SK-N-SH (cell line): ENCODE measurements at regions not wholly inside any gene's neighbourhood (a gene's known extent, or its start where the extent isn't known, plus 50 kb on each side); places are given as distances from the start of the nearest gene placed in this dataset.

Experiments used
- CTCF ChIA-PET: fragments of 300-600, 350-600 bp; formaldehyde crosslinking; extraction: SDS; loops from one replicate; lab custom pipeline; 2021; lab: Yijun Ruan, JAX
- POLR2A ChIA-PET: fragments of 350-600 bp; sonication (Branson Sonifier 250); formaldehyde crosslinking; extraction: SDS; loops from one replicate; lab custom pipeline; 2020; ENCODE audit warnings: antibody characterized with exemption, inconsistent platforms; lab: Yijun Ruan, JAX
- DNase-seq: peaks from one replicate; pipeline ENCODE4 v3.0.0; 2012
- H2AFZ ChIP-seq: fragments of 200-600 bp; sonication (generic); 2 replicates; pipeline ENCODE4 v1.8.1; 2016; ENCODE audit warnings: antibody characterized with exemption, mild to moderate bottlenecking, low read depth
- H3F3A ChIP-seq: fragments of 200-600 bp; sonication (generic); replicated peaks from 2 replicates; pipeline ENCODE3; 2016; ENCODE audit warnings: antibody characterized with exemption, mild to moderate bottlenecking; ENCODE audit not compliant: insufficient read depth
- H3K27ac ChIP-seq, 2 experiments: fragments of 200-500 bp in 1 of 2; fragments of 200-600 bp in 1 of 2; sonication (Bioruptor generic) in 1 of 2; sonication (generic), shearing (Covaris generic) in 1 of 2; 2 replicates each; pipeline versions ENCODE4 v1.5.1 to v1.6.1; 2014 to 2016; ENCODE audit warnings: low read depth in 2 of 2, inconsistent platforms in 1 of 2, low read length in 1 of 2, mild to moderate bottlenecking in 1 of 2, mixed read lengths in 1 of 2
- H3K27me3 ChIP-seq: fragments of 200-600 bp; sonication (generic), shearing (Covaris generic); 2 replicates; pipeline ENCODE4 v1.6.1; 2016; ENCODE audit warnings: mixed run types; ENCODE audit not compliant: insufficient read depth
- H3K36me3 ChIP-seq, 2 experiments: fragments of 200-500 bp in 1 of 2; fragments of 200-600 bp in 1 of 2; sonication (Bioruptor generic) in 1 of 2; sonication (generic) in 1 of 2; replicated peaks in 1 of 2; 2 replicates each; pipeline versions ENCODE3 to v1.5.1; 2014 to 2016; ENCODE audit warnings: low read length in 1 of 2, mild to moderate bottlenecking in 1 of 2; ENCODE audit not compliant: insufficient read depth in 2 of 2, control insufficient read depth in 1 of 2
- H3K4me1 ChIP-seq, 2 experiments: fragments of 200-500 bp in 1 of 2; fragments of 200-600 bp in 1 of 2; sonication (Bioruptor generic) in 1 of 2; sonication (generic), shearing (Covaris generic) in 1 of 2; 2 replicates each; pipeline versions ENCODE4 v1.5.1 to v1.6.1; 2014 to 2016; ENCODE audit warnings: low read depth in 1 of 2, low read length in 1 of 2, mixed run types in 1 of 2; ENCODE audit not compliant: insufficient read depth in 2 of 2, control insufficient read depth in 1 of 2
- H3K4me2 ChIP-seq: fragments of 200-600 bp; sonication (generic), shearing (Covaris generic); 2 replicates; pipeline ENCODE4 v1.6.1; 2017; ENCODE audit warnings: mixed run types
- H3K4me3 ChIP-seq, 2 experiments: fragments of 200-500 bp in 1 of 2; fragments of 200-600 bp in 1 of 2; sonication (Bioruptor generic) in 1 of 2; sonication (generic), shearing (Covaris generic) in 1 of 2; 2 replicates each; pipeline versions ENCODE4 v1.5.1 to v1.8.1; 2014 to 2016; ENCODE audit warnings: low read depth in 2 of 2, inconsistent platforms in 1 of 2, low read length in 1 of 2, mild to moderate bottlenecking in 1 of 2, mixed read lengths in 1 of 2, moderate library complexity in 1 of 2
- H3K79me2 ChIP-seq: fragments of 200-600 bp; sonication (generic); 2 replicates; pipeline ENCODE4 v1.8.1; 2017; ENCODE audit warnings: mild to moderate bottlenecking; ENCODE audit not compliant: insufficient read depth
- H3K9ac ChIP-seq: fragments of 200-600 bp; sonication (generic); 2 replicates; pipeline ENCODE4 v1.6.1; 2017; ENCODE audit warnings: mixed run types
- H3K9me2 ChIP-seq: fragments of 200-600 bp; sonication (generic); 2 replicates; pipeline ENCODE4 v1.6.1; 2017; ENCODE audit warnings: mixed run types
- H3K9me3 ChIP-seq: fragments of 200-600 bp; sonication (generic); 2 replicates; pipeline ENCODE4 v1.6.1; 2017; ENCODE audit warnings: mixed run types, mild to moderate bottlenecking, moderate library complexity
- H4K20me1 ChIP-seq: fragments of 200-600 bp; sonication (generic); 2 replicates; pipeline ENCODE4 v1.6.1; 2017; ENCODE audit warnings: mild to moderate bottlenecking, mixed run types; ENCODE audit not compliant: insufficient read depth
- CHD2 ChIP-seq: fragments of 150-350 bp; IDR thresholded peaks from 2 replicates; pipeline ENCODE4 v1.6.1; 2018; ENCODE audit warnings: low read length; ENCODE audit not compliant: partially characterized antibody
- FOXM1 ChIP-seq: IDR thresholded peaks from 2 replicates; pipeline ENCODE4 v1.4.0; 2012; ENCODE audit warnings: low read depth, mild to moderate bottlenecking
- GABPA ChIP-seq: IDR thresholded peaks from 2 replicates; pipeline ENCODE4 v1.4.0; 2012; ENCODE audit warnings: low read depth, mild to moderate bottlenecking
- JUND ChIP-seq: IDR thresholded peaks from 2 replicates; pipeline ENCODE4 v1.4.0; 2012
- MXI1 ChIP-seq: IDR thresholded peaks from 2 replicates; pipeline ENCODE4 v1.6.1; 2012; ENCODE audit warnings: mild to moderate bottlenecking, low read depth, low read length, improper control_type of control experiment
- POLR2AphosphoS5 ChIP-seq: IDR thresholded peaks from 2 replicates; pipeline ENCODE4 v1.6.1; 2012; ENCODE audit warnings: low read depth, low read length
- RAD21 ChIP-seq: IDR thresholded peaks from 2 replicates; pipeline ENCODE4 v1.6.1; 2012; ENCODE audit warnings: mild to moderate bottlenecking, low read length
- USF2 ChIP-seq: fragments of 150-350 bp; IDR thresholded peaks from 2 replicates; pipeline ENCODE4 v1.6.1; 2017; ENCODE audit warnings: antibody characterized with exemption, low read length, low read depth, borderline replicate concordance
- YY1 ChIP-seq: IDR thresholded peaks from 2 replicates; pipeline ENCODE4 v1.4.0; 2012; ENCODE audit warnings: low read depth, mild to moderate bottlenecking
- WGBS: methylation state at CpG from one replicate; pipeline ENCODE4 v1.1.6; 2017; ENCODE audit warnings: low lambda C conversion rate; 5-methylcytosine and 5-hydroxymethylcytosine counted together
- TF ChIP-seq, protein P1 (sequence below): fragments of 150-350 bp; IDR thresholded peaks from 2 replicates; pipeline ENCODE4 v1.6.1; 2016; ENCODE audit warnings: mild to moderate bottlenecking, low read depth, low read length

- no peak overlapping the region for H2AFZ ChIP-seq
- H4K20me1 ChIP-seq = no peaks in the 10 kb centered on the region
- no peaks in the 10 kb centered on the region for H3K9me3 ChIP-seq
- H3K9me2 ChIP-seq = no peaks in the 10 kb centered on the region
- H3K27ac ChIP-seq = no peak overlapping the region
- no peaks in the 10 kb centered on the region for H3K36me3 ChIP-seq
- H3K27me3 ChIP-seq = no peaks in the 10 kb centered on the region
- H3F3A ChIP-seq = no peaks in the 10 kb centered on the region
- ChIA-PET CTCF (no interaction called here), POLR2A (no interaction called here)
- H3K4me2 ChIP-seq = no peak overlapping the region
- DNase-seq = no peak
- H3K9ac ChIP-seq = no peak overlapping the region
- no peak overlapping the region for H3K4me3 ChIP-seq
- WGBS = 64% methylated on average over 2 of the region's 2 CpGs
- no peaks in the 10 kb centered on the region for H3K4me1 ChIP-seq
- H3K79me2 ChIP-seq = no peaks in the 10 kb centered on the region
- TF ChIP-seq YY1 (no peak), POLR2AphosphoS5 (no peak)
- TF ChIP-seq, all 33 proteins: peak for 0
Observed at GRCh38 chr1:217261636-217262035, 369.3 kb downstream of the GPATCH2 start.

GRCh38 chr1:217260676-217261075 is 370.2 kb downstream of the GPATCH2 start:
- Histone ChIP-seq H3K4me2 (no peak overlapping the region), H3K9me3 (no peaks in the 10 kb centered on the region), H3K27ac (no peak overlapping the region), H2AFZ (no peak overlapping the region), H3F3A (no peaks in the 10 kb centered on the region), H3K27me3 (no peaks in the 10 kb centered on the region), H3K4me1 (no peaks in the 10 kb centered on the region; a peak in 1 of 4 replicates), H4K20me1 (no peaks in the 10 kb centered on the region), H3K4me3 (no peak overlapping the region), H3K9me2 (no peaks in the 10 kb centered on the region), H3K36me3 (no peaks in the 10 kb centered on the region), H3K9ac (no peak overlapping the region), H3K79me2 (no peaks in the 10 kb centered on the region)
- no peak for DNase-seq
- ChIA-PET CTCF (interaction anchor here (0.8 kb wide), 1 partner anchor 95 kb away, joined by 3 read pairs; no protein-coding TSS in a partner anchor), POLR2A (no interaction called here)
- 50% methylated on average over 1 of the region's 1 CpG for WGBS
- TF ChIP-seq, protein P1, sequence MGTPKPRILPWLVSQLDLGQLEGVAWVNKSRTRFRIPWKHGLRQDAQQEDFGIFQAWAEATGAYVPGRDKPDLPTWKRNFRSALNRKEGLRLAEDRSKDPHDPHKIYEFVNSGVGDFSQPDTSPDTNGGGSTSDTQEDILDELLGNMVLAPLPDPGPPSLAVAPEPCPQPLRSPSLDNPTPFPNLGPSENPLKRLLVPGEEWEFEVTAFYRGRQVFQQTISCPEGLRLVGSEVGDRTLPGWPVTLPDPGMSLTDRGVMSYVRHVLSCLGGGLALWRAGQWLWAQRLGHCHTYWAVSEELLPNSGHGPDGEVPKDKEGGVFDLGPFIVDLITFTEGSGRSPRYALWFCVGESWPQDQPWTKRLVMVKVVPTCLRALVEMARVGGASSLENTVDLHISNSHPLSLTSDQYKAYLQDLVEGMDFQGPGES = no peak
- no peak for TF ChIP-seq USF2
- TF ChIP-seq GABPA = no peak
- no peak for TF ChIP-seq MXI1
- no peak for TF ChIP-seq CHD2

DNA sequence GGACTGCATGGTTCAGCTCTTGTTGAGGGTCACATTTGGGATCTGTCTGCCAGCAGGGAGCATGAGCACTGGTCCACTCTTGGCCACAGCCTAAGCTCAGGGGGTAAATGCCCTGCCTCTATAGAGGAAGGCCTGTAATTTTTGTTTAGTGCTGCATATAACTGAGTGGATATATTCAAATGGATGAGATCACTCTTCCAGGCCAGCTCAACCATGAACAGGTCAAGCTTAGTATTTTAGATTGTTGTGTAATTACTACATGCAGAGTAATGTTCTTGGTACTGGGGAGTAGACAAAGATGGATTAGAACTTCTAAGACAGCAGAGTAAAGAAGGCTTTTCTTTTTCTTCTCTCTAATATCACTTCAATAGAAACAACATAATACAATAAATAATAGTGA is 376.9 kb downstream of the GPATCH2 start:
- H3K27me3 ChIP-seq = no peaks in the 10 kb centered on the region
- TF ChIP-seq RAD21 = no peak
- no peak for TF ChIP-seq JUND
- TF ChIP-seq, protein P1 = no peak
- no peak for TF ChIP-seq FOXM1
- TF ChIP-seq, all 33 proteins: peak for 0
- Histone ChIP-seq H3K9me2 (no peaks in the 10 kb centered on the region), H3F3A (no peaks in the 10 kb centered on the region), H3K9ac (no peak overlapping the region), H3K27ac (no peak overlapping the region), H3K4me1 (no peaks in the 10 kb centered on the region; a peak in 1 of 4 replicates), H3K79me2 (no peaks in the 10 kb centered on the region), H2AFZ (no peak overlapping the region), H3K9me3 (no peaks in the 10 kb centered on the region), H4K20me1 (no peaks in the 10 kb centered on the region), H3K4me3 (no peak overlapping the region), H3K36me3 (no peaks in the 10 kb centered on the region), H3K4me2 (no peak overlapping the region)
- ChIA-PET POLR2A (no interaction called here), CTCF (no interaction called here)
- no peak for DNase-seq
